ENCODE measurements at regions not wholly inside any gene's neighbourhood (a gene's known extent, or its start where the extent isn't known, plus 50 kb on each side); places are given as distances from the start of the nearest gene placed in this dataset.
A peak's percentile ranks its signal among the peaks of the same experiment; 100 is the strongest.

- H3K36me3 ChIP-seq, result no peaks in the 10 kb centered on the region
- no peak overlapping the region for H3K4me3 ChIP-seq (ENCODE audit: low read depth, low read length)
- TF ChIP-seq CTCF (IDR thresholded peaks at IDR 0.05; ENCODE audit: low read depth, low read length), result no peak
- no peaks in the 10 kb centered on the region for H3K27me3 ChIP-seq (ENCODE audit: insufficient read depth, low read depth, severe bottlenecking)
- DNase-seq, result no peak
- peak overlapping the region; percentile 60 for H3K27ac ChIP-seq
- no peaks in the 10 kb centered on the region for H3K9me3 ChIP-seq (ENCODE audit: severe bottlenecking)
Observed at GRCh38 chr6:33903579-33903978, 99.8 kb upstream of the MLN start.

GRCh38 chr6:33902457-33902853, 98.7 kb upstream of the MLN start:
- H3K9me3 ChIP-seq (ENCODE audit: severe bottlenecking), result no peaks in the 10 kb centered on the region
- no peak for DNase-seq
- H3K27me3 ChIP-seq (ENCODE audit: insufficient read depth, low read depth, severe bottlenecking), result no peaks in the 10 kb centered on the region
- H3K4me3 ChIP-seq (ENCODE audit: low read depth, low read length), result no peak overlapping the region
- no peak for TF ChIP-seq CTCF (IDR thresholded peaks at IDR 0.05; ENCODE audit: low read depth, low read length)
- no peaks in the 10 kb centered on the region for H3K36me3 ChIP-seq
- H3K27ac ChIP-seq, result peak overlapping the region; percentile 60

GRCh38 chr6:33901822-33902456, 98.1 kb upstream of the MLN start:
- Histone ChIP-seq H3K36me3 (no peaks in the 10 kb centered on the region), H3K27ac (no peak overlapping the region), H3K9me3 (ENCODE audit: severe bottlenecking) (no peaks in the 10 kb centered on the region), H3K4me3 (ENCODE audit: low read depth, low read length) (no peak overlapping the region), H3K27me3 (ENCODE audit: insufficient read depth, low read depth, severe bottlenecking) (no peaks in the 10 kb centered on the region)
- DNase-seq, result no peak
- TF ChIP-seq CTCF (IDR thresholded peaks at IDR 0.05; ENCODE audit: low read depth, low read length), result no peak

GRCh38 chr6:33898771-33899170, 95.0 kb upstream of the MLN start:
- Histone ChIP-seq H3K9me3 (ENCODE audit: severe bottlenecking) (no peaks in the 10 kb centered on the region), H3K4me3 (ENCODE audit: low read depth, low read length) (no peak overlapping the region), H3K27ac (no peak overlapping the region), H3K27me3 (ENCODE audit: insufficient read depth, low read depth, severe bottlenecking) (no peaks in the 10 kb centered on the region), H3K36me3 (no peaks in the 10 kb centered on the region)
- no peak for DNase-seq
- no peak for TF ChIP-seq CTCF (IDR thresholded peaks at IDR 0.05; ENCODE audit: low read depth, low read length)

- no peaks in the 10 kb centered on the region for H3K36me3 ChIP-seq
- H3K4me3 ChIP-seq (ENCODE audit: low read depth, low read length), result no peak overlapping the region
- no peak for TF ChIP-seq CTCF (IDR thresholded peaks at IDR 0.05; ENCODE audit: low read depth, low read length)
- H3K9me3 ChIP-seq (ENCODE audit: severe bottlenecking), result no peaks in the 10 kb centered on the region
- no peak for DNase-seq
- peak overlapping the region; percentile 11 for H3K27ac ChIP-seq
- no peaks in the 10 kb centered on the region for H3K27me3 ChIP-seq (ENCODE audit: insufficient read depth, low read depth, severe bottlenecking)
Observed at GRCh38 chr6:33897189-33897780, 93.5 kb upstream of the MLN start.

Data from WERI-Rb-1 (cell line).